ENCODE measurements at regions not wholly inside any gene's neighbourhood (a gene's known extent, or its start where the extent isn't known, plus 50 kb on each side); places are given as distances from the start of the nearest gene placed in this dataset.
A peak's percentile ranks its signal among the peaks of the same experiment; 100 is the strongest.

DNA sequence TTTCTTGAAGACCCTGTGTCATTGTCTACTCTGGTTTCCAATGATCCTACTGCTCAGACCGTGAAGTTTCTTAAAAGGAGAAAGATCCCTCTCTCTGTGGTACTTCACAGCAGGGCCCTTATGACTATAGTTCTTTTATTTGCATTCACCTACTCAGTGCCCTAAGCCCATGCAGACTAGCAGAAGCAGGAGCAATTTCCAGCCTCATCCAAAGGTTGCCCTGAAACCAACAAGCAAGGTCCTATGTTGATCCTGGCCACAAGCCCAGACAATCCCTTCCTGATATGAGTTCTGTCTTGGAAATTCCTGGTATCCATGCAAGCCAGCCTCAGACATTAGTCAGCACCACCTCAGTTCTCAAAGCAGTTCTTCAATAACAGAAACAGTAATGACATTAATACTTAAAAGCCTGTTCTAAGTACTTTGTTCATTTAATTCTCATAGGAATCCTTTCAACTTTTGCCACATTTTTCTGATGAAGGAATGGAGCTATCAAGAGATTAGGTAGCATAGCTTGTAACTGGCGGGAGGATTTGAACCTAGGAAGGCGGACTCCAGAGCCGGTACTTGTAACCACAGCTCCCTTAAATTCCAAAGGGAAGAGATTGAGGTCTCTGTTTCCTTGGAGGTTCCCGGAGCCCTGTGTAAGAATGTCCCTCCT lies 58.1 kb upstream of the ST8SIA6 start:
- H3K9ac ChIP-seq (ENCODE audit: control insufficient read depth, extremely low read depth, insufficient read depth, low read length), result peak overlapping the region; percentile 45

DNA sequence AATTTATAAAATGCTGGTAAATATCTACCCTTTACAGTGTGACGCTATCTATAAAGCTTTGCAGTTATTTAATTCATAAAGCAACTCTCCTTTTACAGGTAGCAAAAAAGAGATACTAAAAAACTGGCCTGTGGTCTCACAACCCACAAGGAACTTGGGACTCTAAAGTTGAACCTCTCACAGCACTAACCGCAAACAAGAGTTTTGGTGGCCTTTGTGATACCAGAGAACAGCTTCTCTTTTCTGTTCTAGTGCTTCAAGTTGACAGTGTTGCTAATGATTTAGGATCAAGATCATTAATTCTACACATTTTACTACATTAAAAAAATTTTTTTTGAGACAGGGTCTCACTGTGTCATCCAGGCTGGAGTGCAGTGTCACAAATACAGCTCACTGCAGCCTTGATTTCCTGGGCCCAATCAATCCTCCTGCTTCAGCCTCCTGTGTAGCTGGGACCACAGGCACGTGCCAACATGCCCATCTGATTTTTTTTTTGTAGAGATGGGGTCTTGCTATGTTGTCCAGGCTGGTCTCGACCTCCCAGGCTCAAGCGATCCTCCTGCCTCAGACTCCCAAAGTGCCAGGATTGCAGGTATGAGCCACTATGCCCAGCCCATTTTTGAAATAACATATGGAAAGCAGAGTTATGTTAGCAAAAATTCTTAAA lies 56.0 kb upstream of the ST8SIA6 start:
- Histone ChIP-seq H3K9ac (ENCODE audit: control insufficient read depth, extremely low read depth, insufficient read depth, low read length) (no peak overlapping the region), H4K20me1 (ENCODE audit: control insufficient read depth, extremely low read depth, insufficient read depth, low read length) (no peaks in the 10 kb centered on the region), H3K4me1 (ENCODE audit: control insufficient read depth, extremely low read depth, insufficient read depth, low read length) (peaks cover 27% of the 10 kb centered on the region), H2AFZ (ENCODE audit: control insufficient read depth, low read length) (no peak overlapping the region), H3K4me3 (ENCODE audit: control insufficient read depth in 2 of 3, extremely low read depth in 1 of 3, insufficient read depth in 2 of 3, low read depth in 1 of 3, low read length in 3 of 3) (no peak overlapping the region), H3K9me1 (ENCODE audit: control insufficient read depth, extremely low read depth, insufficient read depth, low read length) (no peaks in the 10 kb centered on the region), H3K27me3 (ENCODE audit: control insufficient read depth, extremely low read depth, insufficient read depth, low read length) (no peaks in the 10 kb centered on the region), H3K9me3 (ENCODE audit: control insufficient read depth, low read depth, low read length) (no peaks in the 10 kb centered on the region), H3K27ac (ENCODE audit: control insufficient read depth, insufficient read depth, low read length) (no peak overlapping the region), H3K79me2 (ENCODE audit: control insufficient read depth, insufficient read depth, low read length) (no peaks in the 10 kb centered on the region), H3K36me3 (ENCODE audit: control insufficient read depth in 2 of 2, extremely low read depth in 1 of 2, insufficient read depth in 2 of 2, low read length in 2 of 2) (no peaks in the 10 kb centered on the region), H3K4me2 (ENCODE audit: control insufficient read depth, extremely low read depth, insufficient read depth, low read depth, low read length) (no peak overlapping the region)
- DNase-seq (ENCODE audit: low read depth, low spot score), result no peak
- FAIRE-seq, result no peak
- dilution Hi-C loops (cut with MboI; ENCODE audit: extremely low pct_ligation_motif_present, low sequenced_read_pairs), result no loop called here
- TF ChIP-seq, protein P1, sequence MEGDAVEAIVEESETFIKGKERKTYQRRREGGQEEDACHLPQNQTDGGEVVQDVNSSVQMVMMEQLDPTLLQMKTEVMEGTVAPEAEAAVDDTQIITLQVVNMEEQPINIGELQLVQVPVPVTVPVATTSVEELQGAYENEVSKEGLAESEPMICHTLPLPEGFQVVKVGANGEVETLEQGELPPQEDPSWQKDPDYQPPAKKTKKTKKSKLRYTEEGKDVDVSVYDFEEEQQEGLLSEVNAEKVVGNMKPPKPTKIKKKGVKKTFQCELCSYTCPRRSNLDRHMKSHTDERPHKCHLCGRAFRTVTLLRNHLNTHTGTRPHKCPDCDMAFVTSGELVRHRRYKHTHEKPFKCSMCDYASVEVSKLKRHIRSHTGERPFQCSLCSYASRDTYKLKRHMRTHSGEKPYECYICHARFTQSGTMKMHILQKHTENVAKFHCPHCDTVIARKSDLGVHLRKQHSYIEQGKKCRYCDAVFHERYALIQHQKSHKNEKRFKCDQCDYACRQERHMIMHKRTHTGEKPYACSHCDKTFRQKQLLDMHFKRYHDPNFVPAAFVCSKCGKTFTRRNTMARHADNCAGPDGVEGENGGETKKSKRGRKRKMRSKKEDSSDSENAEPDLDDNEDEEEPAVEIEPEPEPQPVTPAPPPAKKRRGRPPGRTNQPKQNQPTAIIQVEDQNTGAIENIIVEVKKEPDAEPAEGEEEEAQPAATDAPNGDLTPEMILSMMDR (optimal IDR thresholded peaks at IDR 0.05 in 1 of 3, IDR thresholded peaks at IDR 0.05 in 1 of 3, conservative IDR thresholded peaks at IDR 0.05 in 1 of 3; ENCODE audit: extremely low read depth in 1 of 3, insufficient read depth in 2 of 3, low read length in 3 of 3), result no peak
- TF ChIP-seq EZH2 (IDR thresholded peaks at IDR 0.05; ENCODE audit: low read length), result no peak

More for the DNA sequence above, 58.1 kb upstream of the ST8SIA6 start:
- dilution Hi-C loops (cut with MboI; ENCODE audit: extremely low pct_ligation_motif_present, low sequenced_read_pairs), result no loop called here
- DNase-seq (ENCODE audit: low read depth, low spot score), result peak; percentile 52
- Histone ChIP-seq H3K27me3 (ENCODE audit: control insufficient read depth, extremely low read depth, insufficient read depth, low read length) (no peaks in the 10 kb centered on the region), H4K20me1 (ENCODE audit: control insufficient read depth, extremely low read depth, insufficient read depth, low read length) (no peaks in the 10 kb centered on the region), H3K4me1 (ENCODE audit: control insufficient read depth, extremely low read depth, insufficient read depth, low read length) (peaks cover 27% of the 10 kb centered on the region), H3K27ac (ENCODE audit: control insufficient read depth, insufficient read depth, low read length) (peak overlapping the region; percentile 87), H3K79me2 (ENCODE audit: control insufficient read depth, insufficient read depth, low read length) (no peaks in the 10 kb centered on the region), H3K9me3 (ENCODE audit: control insufficient read depth, low read depth, low read length) (no peaks in the 10 kb centered on the region), H3K4me2 (ENCODE audit: control insufficient read depth, extremely low read depth, insufficient read depth, low read depth, low read length) (peak overlapping the region; percentile 81), H3K4me3 (ENCODE audit: control insufficient read depth in 2 of 3, extremely low read depth in 1 of 3, insufficient read depth in 2 of 3, low read depth in 1 of 3, low read length in 3 of 3) (peak overlapping the region in 2 of 3 experiments; percentile 11 to 16), H2AFZ (ENCODE audit: control insufficient read depth, low read length) (peak overlapping the region; percentile 81), H3K36me3 (ENCODE audit: control insufficient read depth in 2 of 2, extremely low read depth in 1 of 2, insufficient read depth in 2 of 2, low read length in 2 of 2) (no peaks in the 10 kb centered on the region), H3K9me1 (ENCODE audit: control insufficient read depth, extremely low read depth, insufficient read depth, low read length) (no peaks in the 10 kb centered on the region)
- FAIRE-seq, result peak; percentile 99
- TF ChIP-seq, protein P1 (optimal IDR thresholded peaks at IDR 0.05 in 1 of 3, IDR thresholded peaks at IDR 0.05 in 1 of 3, conservative IDR thresholded peaks at IDR 0.05 in 1 of 3; ENCODE audit: extremely low read depth in 1 of 3, insufficient read depth in 2 of 3, low read length in 3 of 3), result no peak
- TF ChIP-seq EZH2 (IDR thresholded peaks at IDR 0.05; ENCODE audit: low read length), result no peak
